ENCODE measurements at regions not wholly inside any gene's neighbourhood (a gene's known extent, or its start where the extent isn't known, plus 50 kb on each side); places are given as distances from the start of the nearest gene placed in this dataset.

- TF ChIP-seq EZH2 (IDR thresholded peaks at IDR 0.05) (no peak), POLR2AphosphoS5 (IDR thresholded peaks at IDR 0.05; ENCODE audit: borderline replicate concordance, low read depth, low read length) (no peak), FOXP2 (optimal IDR thresholded peaks at IDR 0.05; ENCODE audit: control extremely low read depth, extremely low read length, insufficient read depth) (no peak)
These were observed 114.3 kb upstream of the ZFP64 start for GRCh38 chr20:52305858-52306257.

All from SK-N-MC (cell line).